ENCODE measurements at regions not wholly inside any gene's neighbourhood (a gene's known extent, or its start where the extent isn't known, plus 50 kb on each side); places are given as distances from the start of the nearest gene placed in this dataset.

DNA sequence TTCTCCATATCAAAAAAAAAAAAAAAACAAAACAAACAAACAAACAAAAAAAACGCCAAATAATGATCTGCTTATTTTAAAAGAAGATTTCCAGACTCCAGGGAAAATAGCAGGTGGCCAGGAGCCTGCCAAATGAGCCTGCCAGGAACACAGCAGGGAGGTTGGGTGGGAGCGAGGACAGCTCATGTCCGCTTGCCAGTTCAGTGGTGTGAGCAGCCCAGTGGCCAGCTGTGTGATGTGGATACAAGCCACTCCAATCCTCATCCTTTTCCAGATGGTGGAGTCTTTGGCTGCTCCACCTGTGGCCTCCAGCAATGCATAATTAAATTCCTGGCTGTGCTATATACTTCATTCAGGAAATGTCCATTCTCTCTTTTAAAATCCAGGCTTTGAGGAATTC lies 1025.1 kb upstream of the C9orf72 start:
- TF ChIP-seq, protein P1, sequence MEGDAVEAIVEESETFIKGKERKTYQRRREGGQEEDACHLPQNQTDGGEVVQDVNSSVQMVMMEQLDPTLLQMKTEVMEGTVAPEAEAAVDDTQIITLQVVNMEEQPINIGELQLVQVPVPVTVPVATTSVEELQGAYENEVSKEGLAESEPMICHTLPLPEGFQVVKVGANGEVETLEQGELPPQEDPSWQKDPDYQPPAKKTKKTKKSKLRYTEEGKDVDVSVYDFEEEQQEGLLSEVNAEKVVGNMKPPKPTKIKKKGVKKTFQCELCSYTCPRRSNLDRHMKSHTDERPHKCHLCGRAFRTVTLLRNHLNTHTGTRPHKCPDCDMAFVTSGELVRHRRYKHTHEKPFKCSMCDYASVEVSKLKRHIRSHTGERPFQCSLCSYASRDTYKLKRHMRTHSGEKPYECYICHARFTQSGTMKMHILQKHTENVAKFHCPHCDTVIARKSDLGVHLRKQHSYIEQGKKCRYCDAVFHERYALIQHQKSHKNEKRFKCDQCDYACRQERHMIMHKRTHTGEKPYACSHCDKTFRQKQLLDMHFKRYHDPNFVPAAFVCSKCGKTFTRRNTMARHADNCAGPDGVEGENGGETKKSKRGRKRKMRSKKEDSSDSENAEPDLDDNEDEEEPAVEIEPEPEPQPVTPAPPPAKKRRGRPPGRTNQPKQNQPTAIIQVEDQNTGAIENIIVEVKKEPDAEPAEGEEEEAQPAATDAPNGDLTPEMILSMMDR (IDR thresholded peaks at IDR 0.05) = no peak
- no peak for TF ChIP-seq POLR2A (IDR thresholded peaks at IDR 0.05; ENCODE audit: low read depth)

Measured in esophagus muscularis mucosa (tissue), 3 donors.